H1 (cell line): ENCODE measurements at regions not wholly inside any gene's neighbourhood (a gene's known extent, or its start where the extent isn't known, plus 50 kb on each side); places are given as distances from the start of the nearest gene placed in this dataset.

Source experiments
- CEBPB ChIP-seq: IDR thresholded peaks from 2 replicates; pipeline ENCODE4 v1.6.1; 2012; ENCODE audit warnings: low read depth, low read length
- POLR2A ChIP-seq, 2 experiments: IDR thresholded peaks; 1 replicate in 1 of 2; 2 replicates in 1 of 2; pipeline ENCODE4 v1.6.1; 2011; ENCODE audit warnings: low read depth in 2 of 2, low read length in 2 of 2, mild to moderate bottlenecking in 2 of 2; ENCODE audit errors: control extremely low read depth in 1 of 2
- POLR2AphosphoS5 ChIP-seq: IDR thresholded peaks from 2 replicates; pipeline ENCODE4 v1.6.1; 2011; ENCODE audit warnings: low read depth, low read length
- SUZ12 ChIP-seq: fragments of 200-600 bp; sonication (generic); IDR thresholded peaks from 2 replicates; pipeline ENCODE4 v1.6.1; 2012; ENCODE audit warnings: mild to moderate bottlenecking, inconsistent platforms, low read length, moderate library complexity, mixed read lengths
- TF ChIP-seq, protein P1 (sequence below), 3 experiments: IDR thresholded peaks; 1 replicate in 2 of 3; 2 replicates in 1 of 3; pipeline versions ENCODE4 v1.5.1 to v1.6.1; 2011; ENCODE audit warnings: low read length in 3 of 3, mild to moderate bottlenecking in 3 of 3, inconsistent platforms in 2 of 3, low read depth in 1 of 3, moderate library complexity in 1 of 3; ENCODE audit not compliant: insufficient read depth in 1 of 3; ENCODE audit errors: control extremely low read depth in 1 of 3

DNA sequence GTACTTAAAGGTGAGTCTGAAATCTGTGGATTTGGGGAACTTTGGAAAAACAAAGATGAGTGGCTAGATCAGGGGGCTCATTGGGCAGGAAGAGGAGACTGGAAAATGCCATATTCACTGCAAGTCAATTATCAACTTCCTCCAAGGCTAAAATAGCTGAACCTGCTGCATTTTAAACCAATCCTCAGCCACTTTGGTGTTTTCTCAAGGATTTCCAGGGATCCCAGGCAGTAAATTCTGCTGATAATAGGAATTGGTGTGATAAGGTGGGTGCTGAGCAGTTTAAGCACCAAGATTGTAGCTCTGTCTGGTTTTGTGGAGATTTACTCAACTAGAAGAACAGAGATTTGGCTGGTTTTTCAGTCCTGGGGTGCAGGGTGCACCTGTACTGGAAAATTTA lies 153.9 kb upstream of the CAMK1G start:
- TF ChIP-seq, protein P1, sequence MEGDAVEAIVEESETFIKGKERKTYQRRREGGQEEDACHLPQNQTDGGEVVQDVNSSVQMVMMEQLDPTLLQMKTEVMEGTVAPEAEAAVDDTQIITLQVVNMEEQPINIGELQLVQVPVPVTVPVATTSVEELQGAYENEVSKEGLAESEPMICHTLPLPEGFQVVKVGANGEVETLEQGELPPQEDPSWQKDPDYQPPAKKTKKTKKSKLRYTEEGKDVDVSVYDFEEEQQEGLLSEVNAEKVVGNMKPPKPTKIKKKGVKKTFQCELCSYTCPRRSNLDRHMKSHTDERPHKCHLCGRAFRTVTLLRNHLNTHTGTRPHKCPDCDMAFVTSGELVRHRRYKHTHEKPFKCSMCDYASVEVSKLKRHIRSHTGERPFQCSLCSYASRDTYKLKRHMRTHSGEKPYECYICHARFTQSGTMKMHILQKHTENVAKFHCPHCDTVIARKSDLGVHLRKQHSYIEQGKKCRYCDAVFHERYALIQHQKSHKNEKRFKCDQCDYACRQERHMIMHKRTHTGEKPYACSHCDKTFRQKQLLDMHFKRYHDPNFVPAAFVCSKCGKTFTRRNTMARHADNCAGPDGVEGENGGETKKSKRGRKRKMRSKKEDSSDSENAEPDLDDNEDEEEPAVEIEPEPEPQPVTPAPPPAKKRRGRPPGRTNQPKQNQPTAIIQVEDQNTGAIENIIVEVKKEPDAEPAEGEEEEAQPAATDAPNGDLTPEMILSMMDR (IDR thresholded peaks at IDR 0.05; ENCODE audit: control extremely low read depth in 1 of 3, insufficient read depth in 1 of 3, low read depth in 1 of 3, low read length in 3 of 3), result no peak
- TF ChIP-seq POLR2A (IDR thresholded peaks at IDR 0.05; ENCODE audit: control extremely low read depth in 1 of 2, low read depth in 2 of 2, low read length in 2 of 2) (no peak), POLR2AphosphoS5 (no peak), CEBPB (no peak), SUZ12 (no peak)
